Activated CD4-positive, alpha-beta T cell treated with anti-CD3 and anti-CD28 coated beads for 36 hours (primary cell): ENCODE measurements at regions not wholly inside any gene's neighbourhood (a gene's known extent, or its start where the extent isn't known, plus 50 kb on each side); places are given as distances from the start of the nearest gene placed in this dataset.
A peak's percentile ranks its signal among the peaks of the same experiment; 100 is the strongest.
"Not testable (repeated sequence)": the region's sequence is repeated elsewhere in the genome, so short reads cannot be mapped to it uniquely, and the experiment has no call there.

Experiments used
- ATAC-seq: fragments of 200-7000 bp; cut with Tn5 transposase; one replicate; pipeline ENCODE4 v1.10.0; 2021; ENCODE audit warnings: mild to moderate bottlenecking, moderate library complexity
- CTCF ChIA-PET: fragments of 350-600 bp; sonication (Branson Sonifier 250); formaldehyde crosslinking; loops from one replicate; lab custom pipeline; 2021; ENCODE audit warnings: antibody characterized with exemption; lab: Charles Lee
- POLR2A ChIA-PET: fragments of 350-600 bp; sonication (Branson Sonifier 250); formaldehyde crosslinking; loops from one replicate; lab custom pipeline; 2021; ENCODE audit warnings: antibody characterized with exemption, inconsistent platforms; lab: Charles Lee
- DNase-seq: peaks from one replicate; pipeline ENCODE4 v3.0.0-alpha.2; 2020
- H3K27ac Mint-ChIP-seq: one replicate; pipeline ENCODE4 v1.8.0; 2021; ENCODE audit warnings: mixed read lengths
- H3K27me3 Mint-ChIP-seq: one replicate; pipeline ENCODE4 v1.8.0; 2021; ENCODE audit warnings: mixed read lengths
- H3K36me3 Mint-ChIP-seq: one replicate; pipeline ENCODE4 v1.8.0; 2021; ENCODE audit warnings: low read depth, mixed read lengths
- H3K4me1 Mint-ChIP-seq: one replicate; pipeline ENCODE4 v1.8.0; 2021; ENCODE audit warnings: mixed read lengths
- H3K4me3 Mint-ChIP-seq: one replicate; pipeline ENCODE4 v1.8.0; 2021; ENCODE audit warnings: mild to moderate bottlenecking, moderate library complexity, mixed read lengths
- H3K9me3 Mint-ChIP-seq: one replicate; pipeline ENCODE4 v1.8.0; 2021; ENCODE audit warnings: low read depth, mixed read lengths
- intact Hi-C, 2 experiments: fragments of 100-400 bp; cut with DNase I in 1 of 2; cut with micrococcal nuclease in 1 of 2; formaldehyde crosslinking; loops; one replicate each; pipeline versions ENCODE4 v1.14.2 to v1.15.1; 2022 to 2024; cut with DNase I, micrococcal nuclease

GRCh38 chr2:230637486-230637885, 75.2 kb upstream of the CAB39 start:
- DNase-seq, intact Hi-C loops, H3K27me3 Mint-ChIP-seq, H3K9me3 Mint-ChIP-seq, ATAC-seq, H3K36me3 Mint-ChIP-seq, H3K4me3 Mint-ChIP-seq: not testable (repeated sequence)
- Mint-ChIP-seq H3K4me1 (peaks cover 26% of the 10 kb centered on the region), H3K27ac (peak overlapping the region; percentile 81)
- ChIA-PET CTCF (interaction anchor here (1.2 to 1.6 kb wide), 2 partner anchors 26 to 157 kb away, joined by 3 to 4 read pairs; no protein-coding TSS in a partner anchor), POLR2A (interaction anchor here (0.6 kb wide), 1 partner anchor 414 kb away, joined by 4 read pairs; no protein-coding TSS in a partner anchor)

GRCh38 chr2:230640540-230641011, 72.1 kb upstream of the CAB39 start:
- no peak for ATAC-seq
- Mint-ChIP-seq H3K4me3 (no peak overlapping the region), H3K9me3 (no peaks in the 10 kb centered on the region), H3K4me1 (peaks cover 50% of the 10 kb centered on the region), H3K36me3 (no peaks in the 10 kb centered on the region), H3K27me3 (no peaks in the 10 kb centered on the region), H3K27ac (no peak overlapping the region)
- ChIA-PET POLR2A (no interaction called here), CTCF (interaction anchor here (0.8 to 1.0 kb wide), 2 partner anchors 9 to 18 kb away, joined by 3 to 4 read pairs; no protein-coding TSS in a partner anchor)
- intact Hi-C loops, result no loop called here
- DNase-seq, result no peak

- CTCF ChIA-PET, result interaction anchor here (1.3 kb wide), 1 partner anchor 155 kb away, joined by 4 read pairs; no protein-coding TSS in a partner anchor
- Mint-ChIP-seq H3K4me1 (peaks cover 35% of the 10 kb centered on the region), H3K27me3 (no peaks in the 10 kb centered on the region), H3K9me3 (peaks cover 1% of the 10 kb centered on the region), H3K4me3 (no peak overlapping the region), H3K36me3 (no peaks in the 10 kb centered on the region), H3K27ac (peak overlapping the region; percentile 97)
- no peak for DNase-seq
- intact Hi-C loops, result loop anchor here in 1 of 2 experiments (1.0 kb wide), 1 partner anchor 16 kb away; no protein-coding TSS in a partner anchor
- ATAC-seq, result no peak
- POLR2A ChIA-PET, result no interaction called here
Observed at GRCh38 chr2:230642966-230643365, 69.7 kb upstream of the CAB39 start.

- Mint-ChIP-seq H3K27ac (peak overlapping the region; percentile 97), H3K36me3 (no peaks in the 10 kb centered on the region), H3K4me3 (peak overlapping the region; percentile 24), H3K9me3 (peaks cover 1% of the 10 kb centered on the region), H3K27me3 (no peaks in the 10 kb centered on the region), H3K4me1 (peaks cover 39% of the 10 kb centered on the region)
- peak; percentile 84 for DNase-seq
- intact Hi-C loops, result loop anchor here (1.0 kb wide), 3 partner anchors 16 to 151 kb away; partner anchors contain the start of gene CAB39 (in 1 of the 2)
- POLR2A ChIA-PET, result interaction anchor here (0.6 to 1.3 kb wide), 5 partner anchors 9 to 150 kb away, joined by 4 to 13 read pairs (median 7); no protein-coding TSS in a partner anchor
- CTCF ChIA-PET, result interaction anchor here (0.6 to 1.9 kb wide), 10 partner anchors 9 to 155 kb away, joined by 3 to 7 read pairs (median 4); no protein-coding TSS in a partner anchor
- ATAC-seq, result peak; percentile 94
Observed at GRCh38 chr2:230643576-230644291, 68.9 kb upstream of the CAB39 start.

- Mint-ChIP-seq H3K36me3 (no peaks in the 10 kb centered on the region), H3K4me3 (peak overlapping the region; percentile 24), H3K9me3 (peaks cover 1% of the 10 kb centered on the region), H3K27ac (peak overlapping the region; percentile 97), H3K4me1 (peaks cover 39% of the 10 kb centered on the region), H3K27me3 (no peaks in the 10 kb centered on the region)
- intact Hi-C loops, result loop anchor here (1.0 kb wide), 3 partner anchors 15 to 150 kb away; partner anchors contain the start of gene CAB39 (in 1 of the 2)
- CTCF ChIA-PET, result interaction anchor here (0.6 to 1.9 kb wide), 11 partner anchors 8 to 154 kb away, joined by 3 to 7 read pairs (median 3); no protein-coding TSS in a partner anchor
- POLR2A ChIA-PET, result interaction anchor here (1.0 to 1.3 kb wide), 4 partner anchors 9 to 150 kb away, joined by 4 to 13 read pairs (median 8); no protein-coding TSS in a partner anchor
- ATAC-seq, result peak; percentile 9
- peak; percentile 21 for DNase-seq
Observed at GRCh38 chr2:230644356-230644935, 68.2 kb upstream of the CAB39 start.

- DNase-seq, result no peak
- intact Hi-C loops, result no loop called here
- ChIA-PET POLR2A (no interaction called here), CTCF (interaction anchor here (0.8 kb wide), 1 partner anchor 9 kb away, joined by 3 read pairs; no protein-coding TSS in a partner anchor)
- H3K36me3 Mint-ChIP-seq, result no peaks in the 10 kb centered on the region
- no peaks in the 10 kb centered on the region for H3K27me3 Mint-ChIP-seq
- no peak overlapping the region for H3K27ac Mint-ChIP-seq
- H3K4me1 Mint-ChIP-seq, result peaks cover 37% of the 10 kb centered on the region
- ATAC-seq, result no peak
- H3K4me3 Mint-ChIP-seq, result no peak overlapping the region
- peaks cover 1% of the 10 kb centered on the region for H3K9me3 Mint-ChIP-seq
Observed at GRCh38 chr2:230648356-230648755, 64.3 kb upstream of the CAB39 start.

- intact Hi-C loops, result no loop called here
- Mint-ChIP-seq H3K27me3 (no peaks in the 10 kb centered on the region), H3K4me1 (peaks cover 34% of the 10 kb centered on the region), H3K27ac (peak overlapping the region; percentile 4), H3K9me3 (peaks cover 1% of the 10 kb centered on the region), H3K36me3 (no peaks in the 10 kb centered on the region), H3K4me3 (no peak overlapping the region)
- no peak for DNase-seq
- POLR2A ChIA-PET, result no interaction called here
- CTCF ChIA-PET, result interaction anchor here (0.6 to 1.2 kb wide), 2 partner anchors 11 to 399 kb away, joined by 3 to 4 read pairs; no protein-coding TSS in a partner anchor
- no peak for ATAC-seq
Observed at GRCh38 chr2:230650585-230651137, 62.0 kb upstream of the CAB39 start.

GRCh38 chr2:230654057-230654456, 58.6 kb upstream of the CAB39 start:
- ATAC-seq (no peak), DNase-seq (no peak)
- H3K9me3 Mint-ChIP-seq, result no peaks in the 10 kb centered on the region
- POLR2A ChIA-PET, result no interaction called here
- H3K27me3 Mint-ChIP-seq, result no peaks in the 10 kb centered on the region
- CTCF ChIA-PET, result no interaction called here
- peak overlapping the region; percentile 22 for H3K27ac Mint-ChIP-seq
- peaks cover 2% of the 10 kb centered on the region for H3K36me3 Mint-ChIP-seq
- no peak overlapping the region for H3K4me3 Mint-ChIP-seq
- peaks cover 59% of the 10 kb centered on the region for H3K4me1 Mint-ChIP-seq
- intact Hi-C loops, result no loop called here

- Mint-ChIP-seq H3K36me3 (peaks cover 2% of the 10 kb centered on the region), H3K4me1 (peaks cover 80% of the 10 kb centered on the region), H3K27me3 (no peaks in the 10 kb centered on the region), H3K9me3 (peaks cover 2% of the 10 kb centered on the region), H3K4me3 (peak overlapping the region; percentile 73), H3K27ac (peak overlapping the region; percentile 83)
- intact Hi-C loops, result loop anchor here in 1 of 2 experiments (5.0 kb wide), 1 partner anchor 265 kb away; no protein-coding TSS in a partner anchor
- ATAC-seq, result no peak
- POLR2A ChIA-PET, result interaction anchor here (0.6 to 1.4 kb wide), 2 partner anchors 11 to 67 kb away, joined by 6 to 9 read pairs; no protein-coding TSS in a partner anchor
- DNase-seq, result peak; percentile 16
- CTCF ChIA-PET, result interaction anchor here (0.8 to 1.2 kb wide), 5 partner anchors 9 to 141 kb away, joined by 3 to 4 read pairs (median 3); no protein-coding TSS in a partner anchor
Observed at GRCh38 chr2:230657462-230657861, 55.2 kb upstream of the CAB39 start.

GRCh38 chr2:230657906-230658305, 54.7 kb upstream of the CAB39 start:
- Mint-ChIP-seq H3K27ac (peak overlapping the region; percentile 83), H3K4me3 (peak overlapping the region; percentile 73), H3K27me3 (no peaks in the 10 kb centered on the region), H3K9me3 (peaks cover 2% of the 10 kb centered on the region), H3K36me3 (peaks cover 2% of the 10 kb centered on the region), H3K4me1 (peaks cover 85% of the 10 kb centered on the region)
- POLR2A ChIA-PET, result interaction anchor here (0.6 to 2.9 kb wide), 3 partner anchors 11 to 66 kb away, joined by 6 to 13 read pairs (median 9); no protein-coding TSS in a partner anchor
- CTCF ChIA-PET, result interaction anchor here (0.6 to 1.2 kb wide), 7 partner anchors 9 to 141 kb away, joined by 3 to 4 read pairs (median 3); no protein-coding TSS in a partner anchor
- no peak for DNase-seq
- no peak for ATAC-seq
- intact Hi-C loops, result loop anchor here (2.0 to 5.0 kb wide), 4 partner anchors 137 to 403 kb away; partner anchors contain the start of gene SP140L (in 1 of the 2)
